Fibroblast of lung (primary cell): ENCODE measurements at regions not wholly inside any gene's neighbourhood (a gene's known extent, or its start where the extent isn't known, plus 50 kb on each side); places are given as distances from the start of the nearest gene placed in this dataset.

Source experiments
- EZH2 ChIP-seq: IDR thresholded peaks from 2 replicates; pipeline ENCODE4 v1.5.1; 2012; ENCODE audit warnings: low read length, control low read depth, mild to moderate bottlenecking; ENCODE audit errors: missing control alignments
- TF ChIP-seq, protein P1 (sequence below), 2 donors: IDR thresholded peaks in 1 of 2; conservative IDR thresholded peaks in 1 of 2; 1 replicate in 1 of 2; 2 replicates in 1 of 2; pipeline ENCODE4 v1.5.1; 2011 to 2012; ENCODE audit warnings: low read length in 2 of 2, control low read depth in 1 of 2, inconsistent platforms in 1 of 2, low read depth in 1 of 2, mild to moderate bottlenecking in 1 of 2

DNA sequence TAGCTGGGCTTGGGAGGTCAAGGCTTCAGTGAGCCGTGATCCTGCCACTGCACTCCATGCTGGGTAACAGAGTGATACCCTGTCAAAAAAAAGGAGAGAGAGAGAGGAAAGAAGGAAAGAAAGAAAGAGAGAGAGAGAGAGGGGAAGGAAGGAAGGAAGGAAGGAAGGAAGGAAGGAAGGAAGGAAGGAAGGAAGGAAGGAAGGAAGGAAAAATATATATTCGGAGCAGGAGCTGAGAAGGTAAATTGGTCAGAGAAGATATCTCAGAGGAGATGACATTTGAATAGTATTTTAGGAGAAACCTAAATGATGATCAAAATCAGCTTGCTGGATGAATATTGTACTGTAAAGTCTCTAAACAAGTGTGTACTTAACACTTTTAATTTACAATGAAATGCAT is 633.1 kb downstream of the ZPLD1 start:
- TF ChIP-seq, protein P1, sequence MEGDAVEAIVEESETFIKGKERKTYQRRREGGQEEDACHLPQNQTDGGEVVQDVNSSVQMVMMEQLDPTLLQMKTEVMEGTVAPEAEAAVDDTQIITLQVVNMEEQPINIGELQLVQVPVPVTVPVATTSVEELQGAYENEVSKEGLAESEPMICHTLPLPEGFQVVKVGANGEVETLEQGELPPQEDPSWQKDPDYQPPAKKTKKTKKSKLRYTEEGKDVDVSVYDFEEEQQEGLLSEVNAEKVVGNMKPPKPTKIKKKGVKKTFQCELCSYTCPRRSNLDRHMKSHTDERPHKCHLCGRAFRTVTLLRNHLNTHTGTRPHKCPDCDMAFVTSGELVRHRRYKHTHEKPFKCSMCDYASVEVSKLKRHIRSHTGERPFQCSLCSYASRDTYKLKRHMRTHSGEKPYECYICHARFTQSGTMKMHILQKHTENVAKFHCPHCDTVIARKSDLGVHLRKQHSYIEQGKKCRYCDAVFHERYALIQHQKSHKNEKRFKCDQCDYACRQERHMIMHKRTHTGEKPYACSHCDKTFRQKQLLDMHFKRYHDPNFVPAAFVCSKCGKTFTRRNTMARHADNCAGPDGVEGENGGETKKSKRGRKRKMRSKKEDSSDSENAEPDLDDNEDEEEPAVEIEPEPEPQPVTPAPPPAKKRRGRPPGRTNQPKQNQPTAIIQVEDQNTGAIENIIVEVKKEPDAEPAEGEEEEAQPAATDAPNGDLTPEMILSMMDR (conservative IDR thresholded peaks at IDR 0.05 in 1 of 2, IDR thresholded peaks at IDR 0.05 in 1 of 2; ENCODE audit: low read depth in 1 of 2, low read length in 2 of 2): no peak
- no peak for TF ChIP-seq EZH2
